Hindlimb muscle (tissue), 1 donor: ENCODE measurements at regions not wholly inside any gene's neighbourhood (a gene's known extent, or its start where the extent isn't known, plus 50 kb on each side); places are given as distances from the start of the nearest gene placed in this dataset.

ENCODE experiments used
- DNase-seq: peaks from one replicate; pipeline ENCODE4 v3.0.0-alpha.2; 2013

DNA sequence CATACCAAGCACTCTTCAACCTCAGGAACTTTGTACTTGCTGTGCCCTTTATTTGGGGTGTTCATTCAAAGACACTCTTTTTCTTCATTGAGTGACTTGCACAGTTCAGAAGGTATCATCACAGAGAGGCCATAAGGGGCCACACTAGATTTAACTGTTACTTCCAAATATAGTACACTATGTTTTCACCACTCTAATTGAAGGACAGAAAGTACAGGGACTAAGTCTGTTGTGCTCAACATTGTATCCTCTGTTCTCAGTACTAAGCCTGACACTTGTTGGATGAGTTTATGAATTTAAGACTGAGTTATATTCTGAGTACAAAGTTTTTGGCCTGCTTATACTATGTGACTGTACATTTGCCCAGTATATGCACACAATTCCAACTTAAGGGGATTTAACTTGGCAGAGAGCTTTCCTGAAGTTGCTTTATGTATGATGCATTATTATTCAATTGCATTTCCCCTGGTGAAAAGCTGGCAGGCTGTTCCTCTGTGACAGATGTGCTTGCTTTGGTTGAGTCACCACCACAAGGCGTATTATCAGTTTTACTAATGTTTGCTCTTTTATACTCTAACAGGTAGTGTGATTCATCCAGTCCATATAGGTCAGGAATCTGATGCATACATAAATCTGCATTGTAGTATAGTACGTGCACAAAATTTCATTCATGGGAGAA, 714.8 kb downstream of the TLR4 start:
- DNase-seq, result no peak

DNA sequence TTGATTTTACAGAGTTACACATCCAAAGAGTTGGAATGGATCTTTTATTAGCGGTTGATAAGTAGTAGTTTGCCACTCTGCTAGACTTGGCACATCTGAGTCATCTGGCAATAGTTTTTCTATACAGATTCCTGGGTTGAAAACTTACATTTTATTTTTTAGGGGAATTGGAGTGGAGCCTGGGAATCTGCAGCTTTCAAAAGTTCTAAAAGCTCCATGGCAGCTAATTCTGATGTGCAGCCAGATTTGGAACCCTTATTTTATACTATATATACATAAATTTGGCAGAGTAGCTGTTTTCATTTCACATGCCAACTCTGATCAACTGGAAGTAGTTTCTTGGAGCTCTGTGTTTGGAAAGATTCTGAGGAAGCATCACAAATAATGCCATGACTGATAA, 715.5 kb downstream of the TLR4 start:
- no peak for DNase-seq

DNA sequence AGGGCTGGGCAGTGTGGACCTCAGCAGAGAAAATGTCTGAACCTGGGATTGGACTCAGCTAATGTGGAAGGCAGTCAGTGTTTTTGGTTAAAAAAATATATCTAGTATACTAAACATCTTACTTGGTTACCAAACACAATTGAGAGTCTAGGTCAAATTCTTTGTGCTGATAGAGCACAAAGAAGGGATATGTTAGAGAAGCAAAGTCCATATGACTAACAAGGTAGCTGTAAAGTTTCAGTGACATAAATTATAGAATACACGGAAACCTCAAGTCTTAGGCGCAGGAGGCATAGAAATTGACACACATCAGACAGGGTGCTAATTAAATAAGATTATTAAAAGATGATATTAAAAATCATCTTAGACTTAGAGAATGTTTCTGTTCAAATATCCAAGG, 718.3 kb downstream of the TLR4 start:
- no peak for DNase-seq

DNA sequence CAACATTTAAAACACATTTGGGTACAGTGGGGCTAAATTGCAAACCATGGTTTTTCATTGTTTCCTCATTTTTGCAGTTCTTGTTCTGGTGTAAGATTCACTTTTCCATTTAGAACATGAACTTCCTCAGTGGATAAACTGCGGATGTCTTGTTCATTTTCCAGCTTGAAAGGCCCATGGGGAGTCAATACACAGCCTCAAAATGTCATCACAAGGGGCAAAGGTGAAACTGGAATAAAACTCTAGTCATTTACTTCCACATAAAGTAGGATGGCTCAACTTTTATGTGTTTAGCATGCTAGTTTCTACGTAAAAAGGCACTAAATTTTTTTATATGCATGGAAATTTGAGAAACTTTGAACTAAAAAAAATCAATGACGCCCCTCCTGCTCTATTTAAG, 718.8 kb downstream of the TLR4 start:
- no peak for DNase-seq

DNA sequence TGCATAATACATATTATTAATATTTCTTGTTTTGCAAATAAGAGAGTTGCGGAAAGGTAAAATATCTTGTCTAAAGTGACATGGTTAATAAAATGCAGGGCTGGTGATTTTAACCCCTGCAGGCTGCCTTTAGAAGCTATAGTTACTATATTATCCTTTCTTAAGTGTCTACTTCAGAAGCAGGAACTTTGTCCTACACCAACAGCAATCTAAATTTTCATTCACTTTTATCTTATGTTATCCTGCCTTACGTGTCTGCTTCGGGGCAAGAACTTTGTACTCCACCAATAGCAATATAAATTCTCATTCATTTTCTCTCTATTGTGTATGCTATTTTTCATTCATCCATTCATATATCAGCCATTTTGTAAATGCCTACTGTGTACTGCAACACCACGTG, 719.5 kb downstream of the TLR4 start:
- DNase-seq, result no peak

GRCh38 chr9:118426772-118427171, 722.6 kb downstream of the TLR4 start:
- no peak for DNase-seq

- DNase-seq, result no peak
Measured at GRCh38 chr9:118438810-118439209, 734.6 kb downstream of the TLR4 start.

DNA sequence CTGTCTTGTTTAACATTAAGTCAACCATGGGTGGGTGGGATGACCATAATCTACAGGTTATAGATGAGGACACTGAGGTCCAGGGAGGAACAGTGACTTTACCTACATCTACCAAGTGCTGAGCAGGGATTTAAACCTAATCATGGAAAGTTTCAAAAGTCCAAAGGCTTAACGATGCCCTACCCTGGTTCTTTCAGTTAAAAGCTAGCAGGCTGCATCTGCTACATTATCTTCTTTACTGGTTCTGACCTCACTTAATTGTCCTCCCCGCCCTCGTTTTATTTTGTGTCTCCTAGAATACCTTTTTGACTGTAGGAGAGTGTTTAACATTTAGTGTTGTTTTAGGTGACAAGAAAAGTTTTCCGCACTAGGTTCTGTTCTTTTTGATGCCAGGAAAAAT, 735.2 kb downstream of the TLR4 start:
- no peak for DNase-seq

GRCh38 chr9:118444403-118444802, 740.2 kb downstream of the TLR4 start:
- DNase-seq, result no peak

DNA sequence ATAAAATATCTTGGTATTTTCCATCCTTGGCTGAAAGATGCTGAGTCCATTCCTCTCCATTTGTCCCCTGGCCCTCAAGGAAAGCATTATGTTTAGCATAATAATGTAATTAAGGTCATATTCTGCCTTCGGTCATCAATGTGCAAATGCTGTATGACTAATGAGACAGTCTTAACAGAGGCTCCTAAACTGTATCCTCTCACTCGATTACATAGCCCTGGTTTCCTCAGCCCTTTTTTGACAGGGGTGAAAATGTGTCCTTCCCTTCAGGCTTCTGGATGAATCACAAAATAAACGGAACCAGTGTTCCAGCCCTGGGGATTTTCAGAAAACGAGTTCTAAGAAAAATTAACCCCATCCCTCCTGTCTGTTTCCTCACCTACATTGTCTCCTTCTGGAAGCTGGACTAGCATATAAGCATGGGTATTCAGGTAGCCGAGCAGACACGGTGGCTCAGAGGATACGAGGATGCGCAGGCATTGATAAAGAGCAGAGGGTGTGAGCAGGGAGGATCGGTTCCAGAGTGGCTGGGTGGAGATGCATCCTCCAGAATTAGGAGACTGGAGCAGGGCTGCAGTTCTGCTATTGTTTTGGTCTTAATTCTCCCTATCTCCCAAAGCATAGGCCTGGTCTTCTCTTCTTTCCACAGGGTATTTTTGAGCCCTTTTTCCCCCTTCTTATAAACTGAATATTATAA, 742.9 kb downstream of the TLR4 start:
- DNase-seq, result no peak

DNA sequence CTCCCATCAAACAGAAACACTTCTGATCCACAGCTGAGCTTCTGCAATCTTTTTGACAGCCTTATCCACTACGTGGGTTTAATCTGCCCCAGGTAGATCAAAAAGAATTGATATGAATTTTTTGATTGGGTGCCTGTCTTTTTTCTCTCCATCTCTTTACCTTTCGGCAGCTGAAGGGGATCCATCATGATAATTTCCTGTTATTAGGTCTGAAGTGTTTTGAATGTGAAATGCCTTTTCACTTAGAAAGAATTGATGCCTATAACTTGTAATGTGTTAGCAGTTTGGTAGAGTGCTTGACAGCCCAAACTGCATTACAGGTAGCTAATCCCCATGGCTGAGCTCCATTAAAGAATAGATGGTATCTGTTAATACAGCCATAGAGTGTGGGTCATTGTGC, 745.4 kb downstream of the TLR4 start:
- no peak for DNase-seq

- no peak for DNase-seq
Measured at GRCh38 chr9:118455259-118455658, 751.1 kb downstream of the TLR4 start.

DNA sequence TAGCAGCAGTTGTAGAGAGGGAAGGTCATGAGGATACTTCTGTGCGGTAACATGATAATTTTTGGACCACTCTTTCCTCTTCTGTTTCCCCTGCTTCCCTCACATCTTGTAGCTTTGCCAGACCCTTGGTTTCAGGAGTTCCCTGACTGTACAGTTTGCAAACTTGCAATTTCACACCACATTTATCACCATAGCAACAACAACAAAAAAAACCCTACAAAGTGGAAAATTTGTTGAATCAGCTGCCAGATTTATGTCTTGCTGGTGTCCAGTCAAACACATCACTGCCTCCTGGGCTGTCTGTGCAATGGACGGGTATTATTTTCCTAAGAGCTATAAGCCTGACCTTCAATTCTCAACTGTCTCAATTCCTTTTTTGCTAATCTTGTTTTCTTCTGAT, 751.6 kb downstream of the TLR4 start:
- peak; percentile 12 for DNase-seq

DNA sequence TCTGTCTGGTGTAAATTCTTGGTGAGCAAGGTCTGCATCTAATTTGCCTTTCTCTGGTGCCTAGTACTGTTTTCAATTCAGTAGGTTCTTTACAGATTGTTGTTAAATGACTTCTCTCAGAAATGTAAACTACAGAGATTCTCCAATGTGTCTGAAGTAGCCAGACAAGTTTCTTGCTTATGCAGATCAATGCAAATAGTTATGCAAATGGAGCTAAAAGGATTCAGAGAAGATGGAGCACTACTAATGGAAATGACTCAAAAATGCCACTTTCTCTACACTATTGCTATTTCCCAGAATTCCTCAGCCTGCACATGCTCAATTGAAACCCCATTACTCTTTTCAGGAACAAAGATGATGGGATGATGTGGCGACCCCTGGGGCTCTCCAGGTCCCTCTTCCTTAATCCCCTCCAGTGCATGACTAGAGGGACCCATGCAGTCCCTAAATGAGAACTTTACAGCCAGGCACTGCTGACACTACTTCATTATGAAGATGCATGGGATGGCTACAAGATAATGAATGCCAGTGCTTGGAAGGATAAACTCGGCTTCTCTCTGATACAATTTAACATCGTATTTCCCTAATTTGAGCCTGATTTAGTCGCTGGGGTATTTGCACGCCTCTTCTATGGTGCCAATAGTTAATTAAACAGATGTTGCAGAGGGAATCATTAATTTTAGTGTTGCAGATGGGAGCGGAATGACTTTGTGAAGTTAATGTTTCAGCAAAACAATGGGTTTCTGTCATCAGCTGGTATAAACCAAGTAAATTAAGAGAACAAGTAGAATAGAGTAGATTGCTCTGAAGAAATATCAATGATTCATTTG, 753.2 kb downstream of the TLR4 start:
- no peak for DNase-seq

- DNase-seq, result no peak
Measured at GRCh38 chr9:118459913-118460312, 755.7 kb downstream of the TLR4 start.

- no peak for DNase-seq
Measured at GRCh38 chr9:118463419-118463818, 759.2 kb downstream of the TLR4 start.

GRCh38 chr9:118473521-118473920, 769.3 kb downstream of the TLR4 start:
- no peak for DNase-seq

- DNase-seq, result no peak
Measured at GRCh38 chr9:118478752-118479151, 774.5 kb downstream of the TLR4 start.

GRCh38 chr9:118482306-118482705, 778.1 kb downstream of the TLR4 start:
- no peak for DNase-seq

DNA sequence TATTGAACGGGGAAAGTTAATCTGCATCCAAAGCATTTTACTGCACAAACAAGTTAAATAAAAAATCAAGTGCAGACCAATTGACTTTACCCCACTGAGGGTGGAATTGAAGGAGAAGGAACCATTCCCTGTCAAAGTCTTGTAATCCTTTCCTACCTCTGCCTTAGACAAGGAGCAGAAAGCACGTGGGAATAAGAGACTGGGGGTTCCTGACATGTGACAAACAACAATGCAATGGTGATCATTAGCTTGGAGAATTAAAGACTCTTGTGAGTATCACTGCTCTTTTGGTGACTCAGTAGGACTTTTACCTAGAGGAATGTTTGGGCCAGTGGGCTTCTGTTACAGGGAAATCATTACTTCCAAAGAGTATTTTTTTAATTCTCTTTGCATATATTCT, 779.5 kb downstream of the TLR4 start:
- DNase-seq, result no peak

DNA sequence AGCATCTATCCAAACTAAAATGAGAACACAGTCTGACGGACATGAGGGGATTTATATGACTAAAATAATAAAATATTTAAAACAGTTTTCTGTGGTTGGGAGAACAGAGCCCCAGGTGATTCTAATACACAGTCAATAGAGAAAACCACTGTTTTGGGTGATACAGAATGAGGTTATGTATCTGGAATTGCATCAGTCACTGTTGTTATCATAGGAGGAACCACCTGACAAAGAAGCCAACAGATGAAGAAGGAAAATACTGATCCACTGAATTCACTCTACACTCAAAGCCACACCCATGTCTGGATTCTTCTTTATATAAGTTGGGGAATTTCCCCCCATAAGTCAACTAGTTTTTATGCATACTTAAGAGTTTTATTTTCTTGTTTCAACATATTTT, 799.0 kb downstream of the TLR4 start:
- DNase-seq, result no peak

- no peak for DNase-seq
Measured at GRCh38 chr9:118510711-118511110, 806.5 kb downstream of the TLR4 start.

- DNase-seq, result no peak
Measured at GRCh38 chr9:118515947-118516346, 811.7 kb downstream of the TLR4 start.

DNA sequence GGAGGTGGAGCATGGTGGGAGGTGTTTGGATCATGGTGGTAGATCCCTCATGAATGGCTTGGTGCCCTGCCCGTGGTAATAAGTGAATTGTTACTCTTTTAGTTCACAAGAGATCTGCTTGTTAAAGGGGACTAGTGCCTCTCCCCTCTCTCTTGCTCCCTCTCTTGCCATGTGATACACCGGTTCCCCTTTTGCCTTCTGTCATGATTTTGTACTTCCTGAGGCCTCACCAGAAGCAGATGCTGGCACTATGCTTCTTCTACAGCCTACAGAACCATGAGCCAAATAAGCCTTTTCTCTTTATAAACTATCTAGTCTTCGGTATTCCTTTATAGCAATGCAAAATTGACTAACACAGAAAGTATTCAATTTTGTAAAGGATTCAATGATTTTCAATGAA, 817.1 kb downstream of the TLR4 start:
- DNase-seq, result no peak
